ENCODE measurements at regions not wholly inside any gene's neighbourhood (a gene's known extent, or its start where the extent isn't known, plus 50 kb on each side); places are given as distances from the start of the nearest gene placed in this dataset.

GRCh38 chr1:234718496-234719453, 108.8 kb upstream of the IRF2BP2 start (continued):
- TF ChIP-seq HNF1A (IDR thresholded peaks at IDR 0.05; ENCODE audit: low read depth) (0 out of 2 replicates have a peak, but pooled peaks have one; percentile 50), HNF1A (CRISPR knock-in tag; IDR thresholded peaks at IDR 0.05; ENCODE audit: borderline replicate concordance) (no peak), SKI (IDR thresholded peaks at IDR 0.05; ENCODE audit: partially characterized antibody) (no peak), CC2D1A (CRISPR knock-in tag; IDR thresholded peaks at IDR 0.05) (no peak), ZNF430 (CRISPR knock-in tag; IDR thresholded peaks at IDR 0.05) (0 out of 2 replicates have a peak, but pooled peaks have one; percentile 42), RXRA (CRISPR knock-in tag; IDR thresholded peaks at IDR 0.05) (no peak), REST (IDR thresholded peaks at IDR 0.05; ENCODE audit: borderline replicate concordance in 1 of 2, low read depth in 1 of 2, low read length in 2 of 2) (no peak), ZNF512 (CRISPR knock-in tag; IDR thresholded peaks at IDR 0.05) (no peak), NAIF1 (CRISPR knock-in tag; IDR thresholded peaks at IDR 0.05; ENCODE audit: borderline replicate concordance) (0 out of 2 replicates have a peak, but pooled peaks have one; percentile 55), PBX2 (CRISPR knock-in tag; IDR thresholded peaks at IDR 0.05) (no peak), ZNF260 (CRISPR knock-in tag; IDR thresholded peaks at IDR 0.05; ENCODE audit: borderline replicate concordance, low read depth) (no peak), ZNF776 (CRISPR knock-in tag; IDR thresholded peaks at IDR 0.05) (no peak), THRA (CRISPR knock-in tag; IDR thresholded peaks at IDR 0.05; ENCODE audit: borderline replicate concordance) (peak; percentile 17; the same call in 1 of the 2 replicates)
